ENCODE measurements at regions not wholly inside any gene's neighbourhood (a gene's known extent, or its start where the extent isn't known, plus 50 kb on each side); places are given as distances from the start of the nearest gene placed in this dataset.

- TF ChIP-seq POLR2A (IDR thresholded peaks at IDR 0.05) (no peak), CTCF (IDR thresholded peaks at IDR 0.05) (no peak)
These were observed 314.3 kb downstream of the C12orf75 start for GRCh38 chr12:105644770-105645169.
